Left lung (tissue), 4 donors: ENCODE measurements at regions not wholly inside any gene's neighbourhood (a gene's known extent, or its start where the extent isn't known, plus 50 kb on each side); places are given as distances from the start of the nearest gene placed in this dataset.

ENCODE experiments used
- ATAC-seq: fragments of 200-7000 bp; cut with Tn5 transposase; one replicate; pipeline ENCODE4 v1.9.1; 2020; ENCODE audit warnings: moderate library complexity
- DNase-seq, 4 donors: peaks; one replicate each; pipeline ENCODE4 v3.0.0-alpha.2; 2013 to 2020
- H3K27ac ChIP-seq, 2 donors: fragments of 200-600 bp; sonication (generic) in 1 of 2; one replicate each; pipeline versions ENCODE4 v1.5.0 to v1.8.0; 2020 to 2021
- H3K27me3 ChIP-seq, 2 donors: fragments of 200-600 bp; sonication (generic) in 1 of 2; one replicate each; pipeline versions ENCODE4 v1.5.0 to v1.8.0; 2020 to 2021
- H3K36me3 ChIP-seq, 2 donors: fragments of 200-600 bp; sonication (generic) in 1 of 2; one replicate each; pipeline versions ENCODE4 v1.5.0 to v1.8.0; 2020 to 2021
- H3K4me1 ChIP-seq, 2 donors: fragments of 200-600 bp; one replicate each; pipeline ENCODE4 v1.8.0; 2021
- H3K4me3 ChIP-seq, 2 donors: fragments of 200-600 bp; sonication (generic) in 1 of 2; one replicate each; pipeline versions ENCODE4 v1.5.0 to v1.8.0; 2020 to 2021; ENCODE audit warnings: mild to moderate bottlenecking in 1 of 2
- H3K9me3 ChIP-seq, 2 donors: fragments of 200-600 bp; sonication (generic) in 1 of 2; one replicate each; pipeline versions ENCODE4 v1.5.0 to v1.8.0; 2020 to 2021
- CTCF ChIP-seq, 2 donors: fragments of 200-600 bp; sonication (generic) in 1 of 2; IDR thresholded peaks; one replicate each; pipeline versions ENCODE4 v1.5.0 to v1.8.0; 2021; ENCODE audit warnings: antibody characterized with exemption in 2 of 2
- intact Hi-C, 2 donors: fragments of 100-400 bp; cut with DNase I; formaldehyde crosslinking; loops; one replicate each; pipeline versions ENCODE4 v1.11.2 to v1.14.2; 2022
- donor health status: DM: no; HTN: yes; CAD: no.
- donor health status: DM: no; HTN: no; CAD: no.

DNA sequence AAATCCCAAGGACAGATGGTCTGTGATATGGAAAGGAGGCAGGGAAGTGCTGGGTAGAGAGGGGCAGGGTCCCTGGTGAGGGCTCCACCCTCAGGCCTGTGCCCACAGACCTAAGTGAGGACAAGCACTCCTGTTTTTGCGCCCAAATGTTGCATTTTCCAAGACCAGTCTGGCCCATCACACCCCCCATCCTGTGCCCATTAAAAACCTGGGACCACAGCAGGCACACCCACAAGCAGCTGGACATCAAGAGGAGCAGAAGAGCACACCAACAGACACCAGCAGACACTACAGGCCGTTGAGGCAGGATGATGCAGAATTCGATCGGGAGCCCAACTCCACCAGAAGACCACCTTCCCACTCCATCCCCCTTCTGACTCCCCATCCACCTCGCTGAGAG is 72.8 kb downstream of the DMRTA2 start:
- Histone ChIP-seq H3K4me1 (no peaks in the 10 kb centered on the region), H3K27ac (no peak overlapping the region), H3K4me3 (no peak overlapping the region), H3K9me3 (peaks cover 0 to under 1% of the 10 kb centered on the region in 2 donors), H3K36me3 (no peaks in the 10 kb centered on the region), H3K27me3 (peaks cover 0 to 25% of the 10 kb centered on the region in 2 donors)
- TF ChIP-seq CTCF (IDR thresholded peaks at IDR 0.05), result no peak
- DNase-seq, result no peak
- ATAC-seq, result no peak
- intact Hi-C loops, result no loop called here

DNA sequence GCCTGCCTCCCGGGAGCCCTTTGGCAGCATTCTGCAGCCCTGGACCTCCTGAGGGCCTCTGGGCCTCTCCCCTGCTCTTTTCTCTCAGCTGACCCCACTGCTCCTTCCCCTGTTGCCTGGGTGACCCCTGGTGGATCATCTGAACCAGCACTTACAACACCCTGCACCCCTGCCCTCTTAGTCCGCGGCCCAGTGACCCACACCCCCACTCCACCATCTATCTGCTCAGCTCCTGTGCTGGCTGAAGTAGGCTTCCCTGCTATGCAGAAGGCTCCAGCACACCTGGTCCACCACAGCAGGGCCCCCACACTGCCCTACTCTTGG is 74.0 kb downstream of the DMRTA2 start:
- no peak for TF ChIP-seq CTCF (IDR thresholded peaks at IDR 0.05)
- H3K27me3 ChIP-seq, result peaks cover 0 to 25% of the 10 kb centered on the region in 2 donors
- ATAC-seq (no peak), DNase-seq (no peak)
- H3K9me3 ChIP-seq, result peaks cover 0 to 4% of the 10 kb centered on the region in 2 donors
- intact Hi-C loops, result no loop called here
- H3K4me3 ChIP-seq, result no peak overlapping the region
- H3K27ac ChIP-seq, result no peak overlapping the region
- H3K4me1 ChIP-seq, result no peaks in the 10 kb centered on the region
- no peaks in the 10 kb centered on the region for H3K36me3 ChIP-seq

DNA sequence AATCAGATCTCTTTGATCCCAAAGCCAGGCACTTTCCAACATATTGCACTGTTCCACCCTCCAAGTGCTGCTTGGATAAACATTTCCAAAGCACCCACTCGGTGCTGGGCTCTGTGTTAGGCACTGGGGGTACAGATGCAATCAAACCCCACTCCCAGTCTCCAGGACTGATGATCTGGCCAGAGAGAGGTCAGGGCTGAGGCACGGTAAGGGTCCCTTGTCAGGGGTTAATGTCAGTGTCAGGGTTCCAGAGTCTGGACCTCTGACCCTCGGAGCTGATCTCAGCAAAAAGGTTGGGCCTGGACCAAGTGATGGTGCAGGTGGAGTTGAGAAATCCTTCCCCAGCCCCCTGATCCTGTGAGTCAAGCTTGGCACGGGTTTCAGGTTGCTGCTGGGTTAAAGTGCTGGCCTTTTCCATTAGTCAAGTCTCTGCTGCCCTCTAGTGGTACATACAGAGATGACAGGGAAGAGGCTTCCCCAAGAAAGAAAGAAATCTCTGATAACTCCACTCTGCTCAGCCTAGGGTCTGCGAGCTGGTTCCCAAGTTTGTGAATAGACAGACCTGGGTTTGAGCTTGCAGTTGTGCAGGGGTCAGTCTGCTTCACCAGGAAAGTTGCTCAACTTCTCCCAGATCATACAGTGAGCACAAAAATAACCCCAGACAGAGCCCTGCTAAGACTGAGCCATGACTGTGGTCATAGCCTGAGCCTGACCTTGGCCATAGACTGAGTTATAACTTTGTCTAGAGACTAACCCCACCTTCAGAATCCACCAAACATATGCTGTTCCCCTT is 74.6 kb downstream of the DMRTA2 start:
- DNase-seq (peak in 2 of 4 donors; percentile 56 to 69), ATAC-seq (peak; percentile 95)
- no peak overlapping the region for H3K27ac ChIP-seq
- intact Hi-C loops, result no loop called here
- peak; percentile 83 to 89 for TF ChIP-seq CTCF (IDR thresholded peaks at IDR 0.05)
- no peaks in the 10 kb centered on the region for H3K4me1 ChIP-seq
- peaks cover 0 to 27% of the 10 kb centered on the region in 2 donors for H3K27me3 ChIP-seq
- no peak overlapping the region for H3K4me3 ChIP-seq
- H3K9me3 ChIP-seq, result peaks cover 0 to 4% of the 10 kb centered on the region in 2 donors
- H3K36me3 ChIP-seq, result no peaks in the 10 kb centered on the region

- Histone ChIP-seq H3K4me1 (no peaks in the 10 kb centered on the region), H3K9me3 (peaks cover 0 to 4% of the 10 kb centered on the region in 2 donors), H3K27me3 (peaks cover 0 to 34% of the 10 kb centered on the region in 2 donors), H3K36me3 (no peaks in the 10 kb centered on the region), H3K4me3 (no peak overlapping the region), H3K27ac (no peak overlapping the region)
- intact Hi-C loops, result no loop called here
- TF ChIP-seq CTCF (IDR thresholded peaks at IDR 0.05), result no peak
- DNase-seq (no peak), ATAC-seq (no peak)
Measured at GRCh38 chr1:50347933-50348332, 75.3 kb downstream of the DMRTA2 start.

DNA sequence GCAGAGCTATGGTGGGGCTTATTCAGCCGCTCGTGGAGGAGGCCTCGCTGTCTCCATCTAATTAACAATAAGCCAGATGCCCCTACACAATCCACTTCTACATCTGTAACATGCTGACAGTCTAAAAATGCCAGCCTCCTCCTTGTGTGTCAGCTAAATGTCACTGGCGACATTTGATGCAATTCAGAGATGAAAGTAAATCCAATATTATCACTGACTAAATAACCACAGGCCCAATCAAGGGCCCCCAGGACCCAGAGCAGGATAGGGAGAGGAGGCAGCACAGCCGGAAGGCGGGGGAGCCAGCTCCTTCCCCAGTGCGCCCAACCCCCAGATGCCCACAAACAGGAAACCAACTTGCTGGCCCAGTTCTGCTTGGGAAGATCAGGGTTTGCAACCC is 76.6 kb downstream of the DMRTA2 start:
- Histone ChIP-seq H3K36me3 (no peaks in the 10 kb centered on the region), H3K4me3 (no peak overlapping the region), H3K27me3 (peaks cover 0 to 42% of the 10 kb centered on the region in 2 donors), H3K27ac (no peak overlapping the region), H3K9me3 (peaks cover 0 to 4% of the 10 kb centered on the region in 2 donors), H3K4me1 (no peaks in the 10 kb centered on the region)
- intact Hi-C loops, result no loop called here
- no peak for TF ChIP-seq CTCF (IDR thresholded peaks at IDR 0.05)
- no peak for ATAC-seq
- DNase-seq, result no peak
